Type B pancreatic cell (in vitro differentiated cells): ENCODE measurements at regions not wholly inside any gene's neighbourhood (a gene's known extent, or its start where the extent isn't known, plus 50 kb on each side); places are given as distances from the start of the nearest gene placed in this dataset.
A peak's percentile ranks its signal among the peaks of the same experiment; 100 is the strongest.

Experiments used
- DNase-seq: peaks from one replicate; pipeline ENCODE4 v3.0.0; 2021; ENCODE audit warnings: mixed read lengths; ENCODE audit not compliant: unreplicated experiment; ENCODE audit errors: extremely low spot score
- H3K27ac Mint-ChIP-seq: 2 replicates; pipeline ENCODE4 v1.8.0; 2021; ENCODE audit warnings: mild to moderate bottlenecking, mixed read lengths
- H3K27me3 Mint-ChIP-seq: 2 replicates; pipeline ENCODE4 v1.8.0; 2021; ENCODE audit warnings: mixed read lengths
- H3K36me3 Mint-ChIP-seq: 2 replicates; pipeline ENCODE4 v1.8.0; 2021; ENCODE audit warnings: mixed read lengths
- H3K4me1 Mint-ChIP-seq: one replicate; pipeline ENCODE4 v1.8.0; 2021; ENCODE audit warnings: mixed read lengths; ENCODE audit not compliant: unreplicated experiment
- H3K4me3 Mint-ChIP-seq: 2 replicates; pipeline ENCODE4 v1.8.0; 2021; ENCODE audit warnings: mild to moderate bottlenecking, mixed read lengths
- H3K9me3 Mint-ChIP-seq: 2 replicates; pipeline ENCODE4 v1.8.0; 2021; ENCODE audit warnings: mixed read lengths
- CTCF ChIP-seq: fragments of 200-600 bp; sonication (generic); conservative IDR thresholded peaks from 2 replicates; pipeline ENCODE4 v1.5.0; 2021; ENCODE audit warnings: antibody characterized with exemption, mild to moderate bottlenecking

GRCh38 chr2:236866542-236867340 lies 218.9 kb upstream of the COPS8 start:
- H3K27me3 Mint-ChIP-seq = peaks cover 15% of the 10 kb centered on the region
- TF ChIP-seq CTCF = no peak
- peaks cover 41% of the 10 kb centered on the region for H3K4me1 Mint-ChIP-seq
- peaks cover 30% of the 10 kb centered on the region for H3K9me3 Mint-ChIP-seq
- H3K36me3 Mint-ChIP-seq = no peaks in the 10 kb centered on the region
- H3K27ac Mint-ChIP-seq = no peak overlapping the region
- DNase-seq = peak; percentile 32
- H3K4me3 Mint-ChIP-seq = no peak overlapping the region

GRCh38 chr2:236867441-236868260 lies 218.0 kb upstream of the COPS8 start:
- Mint-ChIP-seq H3K36me3 (no peaks in the 10 kb centered on the region), H3K27ac (peak overlapping the region; percentile 28), H3K27me3 (peaks cover 12% of the 10 kb centered on the region), H3K4me3 (peak overlapping the region; percentile 3), H3K9me3 (peaks cover 30% of the 10 kb centered on the region), H3K4me1 (peaks cover 40% of the 10 kb centered on the region)
- peak; percentile 34 for DNase-seq
- TF ChIP-seq CTCF = no peak

GRCh38 chr2:236870370-236870769 lies 215.3 kb upstream of the COPS8 start:
- peaks cover 53% of the 10 kb centered on the region for H3K4me1 Mint-ChIP-seq
- peaks cover 16% of the 10 kb centered on the region for H3K9me3 Mint-ChIP-seq
- no peak for DNase-seq
- no peaks in the 10 kb centered on the region for H3K36me3 Mint-ChIP-seq
- H3K4me3 Mint-ChIP-seq = no peak overlapping the region
- TF ChIP-seq CTCF = no peak
- H3K27me3 Mint-ChIP-seq = peaks cover 11% of the 10 kb centered on the region
- no peak overlapping the region for H3K27ac Mint-ChIP-seq

GRCh38 chr2:236871500-236872001 lies 214.1 kb upstream of the COPS8 start:
- peaks cover 11% of the 10 kb centered on the region for H3K27me3 Mint-ChIP-seq
- H3K4me1 Mint-ChIP-seq = peaks cover 59% of the 10 kb centered on the region
- peak; percentile 11 for DNase-seq
- H3K9me3 Mint-ChIP-seq = peaks cover 6% of the 10 kb centered on the region
- H3K36me3 Mint-ChIP-seq = no peaks in the 10 kb centered on the region
- peak overlapping the region; percentile 72 for H3K27ac Mint-ChIP-seq
- H3K4me3 Mint-ChIP-seq = peak overlapping the region; percentile 14
- TF ChIP-seq CTCF = no peak

GRCh38 chr2:236872015-236872414 lies 213.7 kb upstream of the COPS8 start:
- H3K36me3 Mint-ChIP-seq = no peaks in the 10 kb centered on the region
- DNase-seq = peak; percentile 27
- H3K4me1 Mint-ChIP-seq = peaks cover 62% of the 10 kb centered on the region
- peaks cover 1% of the 10 kb centered on the region for H3K9me3 Mint-ChIP-seq
- TF ChIP-seq CTCF = no peak
- no peak overlapping the region for H3K27ac Mint-ChIP-seq
- H3K27me3 Mint-ChIP-seq = peaks cover 11% of the 10 kb centered on the region
- no peak overlapping the region for H3K4me3 Mint-ChIP-seq
